HG03095 (cell line): ENCODE measurements at regions not wholly inside any gene's neighbourhood (a gene's known extent, or its start where the extent isn't known, plus 50 kb on each side); places are given as distances from the start of the nearest gene placed in this dataset.
"Not testable (repeated sequence)": the region's sequence is repeated elsewhere in the genome, so short reads cannot be mapped to it uniquely, and the experiment has no call there.

Experiments used
- ATAC-seq: cut with Tn5 transposase; IDR thresholded peaks from one replicate; pipeline ENCODE4 v1.9.1; 2021; ENCODE audit warnings: moderate library complexity; ENCODE audit not compliant: unreplicated experiment

- no peak for ATAC-seq
These were observed 793.6 kb upstream of the RAG2 start for GRCh38 chr11:37391615-37392014.

- no peak for ATAC-seq
These were observed 792.6 kb upstream of the RAG2 start for GRCh38 chr11:37390576-37391083.

GRCh38 chr11:37378958-37379357 is 780.9 kb upstream of the RAG2 start:
- no peak for ATAC-seq

- ATAC-seq, result no peak
These were observed 774.6 kb upstream of the RAG2 start for GRCh38 chr11:37372667-37373066.

- no peak for ATAC-seq
These were observed 773.4 kb upstream of the RAG2 start for GRCh38 chr11:37371346-37371970.

GRCh38 chr11:37370817-37371216 is 772.8 kb upstream of the RAG2 start:
- ATAC-seq, result no peak

- no peak for ATAC-seq
These were observed 766.3 kb upstream of the RAG2 start for GRCh38 chr11:37364246-37364839.

GRCh38 chr11:37353192-37353591 is 755.2 kb upstream of the RAG2 start:
- no peak for ATAC-seq

GRCh38 chr11:37352485-37352884 is 754.4 kb upstream of the RAG2 start:
- ATAC-seq, result no peak

- ATAC-seq, result no peak
These were observed 745.3 kb upstream of the RAG2 start for GRCh38 chr11:37343290-37343689.

GRCh38 chr11:37336401-37336800 is 738.4 kb upstream of the RAG2 start:
- ATAC-seq, result no peak

- no peak for ATAC-seq
These were observed 735.3 kb upstream of the RAG2 start for GRCh38 chr11:37333345-37333744.

- no peak for ATAC-seq
These were observed 725.8 kb upstream of the RAG2 start for GRCh38 chr11:37323843-37324242.

- ATAC-seq, result no peak
These were observed 724.5 kb upstream of the RAG2 start for GRCh38 chr11:37322333-37323194.

- ATAC-seq, result no peak
These were observed 722.9 kb upstream of the RAG2 start for GRCh38 chr11:37320921-37321320.

GRCh38 chr11:37317803-37318202 is 719.8 kb upstream of the RAG2 start:
- no peak for ATAC-seq

- no peak for ATAC-seq
These were observed 715.2 kb upstream of the RAG2 start for GRCh38 chr11:37313266-37313665.

GRCh38 chr11:37306563-37306962 is 708.5 kb upstream of the RAG2 start:
- no peak for ATAC-seq

- ATAC-seq, result not testable (repeated sequence)
These were observed 703.4 kb upstream of the RAG2 start for GRCh38 chr11:37301405-37301804.

GRCh38 chr11:37298173-37298572 is 700.1 kb upstream of the RAG2 start:
- no peak for ATAC-seq

- ATAC-seq, result no peak
These were observed 688.9 kb upstream of the RAG2 start for GRCh38 chr11:37286890-37287289.

GRCh38 chr11:37282367-37282766 is 684.3 kb upstream of the RAG2 start:
- ATAC-seq, result no peak
